HG03064 (cell line): ENCODE measurements at regions not wholly inside any gene's neighbourhood (a gene's known extent, or its start where the extent isn't known, plus 50 kb on each side); places are given as distances from the start of the nearest gene placed in this dataset.

ENCODE experiments used
- ATAC-seq: cut with Tn5 transposase; IDR thresholded peaks from one replicate; pipeline ENCODE4 v1.9.1; 2021; ENCODE audit warnings: low read depth; ENCODE audit not compliant: unreplicated experiment

- no peak for ATAC-seq
Observed at GRCh38 chr15:97875513-97876280, 84.8 kb upstream of the ARRDC4 start.

GRCh38 chr15:97876281-97876675 is 84.2 kb upstream of the ARRDC4 start:
- no peak for ATAC-seq

- ATAC-seq = no peak
Observed at GRCh38 chr15:97881346-97881965, 79.0 kb upstream of the ARRDC4 start.

- ATAC-seq = no peak
Observed at GRCh38 chr15:97884513-97885131, 75.9 kb upstream of the ARRDC4 start.

- no peak for ATAC-seq
Observed at GRCh38 chr15:97890307-97890706, 70.2 kb upstream of the ARRDC4 start.

GRCh38 chr15:97892167-97892938 is 68.2 kb upstream of the ARRDC4 start:
- no peak for ATAC-seq

- no peak for ATAC-seq
Observed at GRCh38 chr15:97893967-97894366, 66.5 kb upstream of the ARRDC4 start.

GRCh38 chr15:97899981-97900380 is 60.5 kb upstream of the ARRDC4 start:
- ATAC-seq = no peak

- no peak for ATAC-seq
Observed at GRCh38 chr15:97902140-97902780, 58.2 kb upstream of the ARRDC4 start.

GRCh38 chr15:97903560-97903959 is 56.9 kb upstream of the ARRDC4 start:
- no peak for ATAC-seq

GRCh38 chr15:97903971-97904572 is 56.4 kb upstream of the ARRDC4 start:
- no peak for ATAC-seq

GRCh38 chr15:97909291-97909891 is 51.1 kb upstream of the ARRDC4 start:
- peak; percentile 91 for ATAC-seq
